22Rv1 (cell line): ENCODE measurements at regions not wholly inside any gene's neighbourhood (a gene's known extent, or its start where the extent isn't known, plus 50 kb on each side); places are given as distances from the start of the nearest gene placed in this dataset.

ENCODE experiments used
- ZFX ChIP-seq: fragments of 450-650 bp; IDR thresholded peaks from 2 replicates; pipeline ENCODE4 v1.6.1; 2017; ENCODE audit warnings: antibody characterized with exemption, borderline replicate concordance
- TF ChIP-seq, protein P1 (sequence below): fragments of 450-650 bp; IDR thresholded peaks from 2 replicates; pipeline ENCODE4 v1.5.1; 2017; ENCODE audit warnings: mild to moderate bottlenecking

DNA sequence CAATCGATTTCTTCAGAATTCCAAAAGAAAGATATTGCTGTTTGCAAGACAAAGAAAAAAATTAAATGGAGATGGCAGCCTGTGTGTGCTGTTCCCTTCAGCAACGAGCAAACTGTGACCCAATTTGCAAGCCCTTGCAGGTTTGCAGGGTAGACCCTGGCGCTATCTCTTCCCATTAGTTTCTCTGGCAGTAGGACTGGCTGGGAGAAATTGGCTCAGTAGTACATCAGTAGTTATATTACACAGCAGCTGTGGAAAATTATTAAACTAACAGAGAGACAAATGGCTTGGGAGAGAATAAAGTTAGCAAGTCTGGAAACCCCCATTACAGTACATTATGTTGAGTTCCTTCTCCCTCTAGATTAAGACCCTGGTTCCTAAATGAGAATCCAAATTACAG, 116.4 kb upstream of the ITGB1 start:
- TF ChIP-seq, protein P1, sequence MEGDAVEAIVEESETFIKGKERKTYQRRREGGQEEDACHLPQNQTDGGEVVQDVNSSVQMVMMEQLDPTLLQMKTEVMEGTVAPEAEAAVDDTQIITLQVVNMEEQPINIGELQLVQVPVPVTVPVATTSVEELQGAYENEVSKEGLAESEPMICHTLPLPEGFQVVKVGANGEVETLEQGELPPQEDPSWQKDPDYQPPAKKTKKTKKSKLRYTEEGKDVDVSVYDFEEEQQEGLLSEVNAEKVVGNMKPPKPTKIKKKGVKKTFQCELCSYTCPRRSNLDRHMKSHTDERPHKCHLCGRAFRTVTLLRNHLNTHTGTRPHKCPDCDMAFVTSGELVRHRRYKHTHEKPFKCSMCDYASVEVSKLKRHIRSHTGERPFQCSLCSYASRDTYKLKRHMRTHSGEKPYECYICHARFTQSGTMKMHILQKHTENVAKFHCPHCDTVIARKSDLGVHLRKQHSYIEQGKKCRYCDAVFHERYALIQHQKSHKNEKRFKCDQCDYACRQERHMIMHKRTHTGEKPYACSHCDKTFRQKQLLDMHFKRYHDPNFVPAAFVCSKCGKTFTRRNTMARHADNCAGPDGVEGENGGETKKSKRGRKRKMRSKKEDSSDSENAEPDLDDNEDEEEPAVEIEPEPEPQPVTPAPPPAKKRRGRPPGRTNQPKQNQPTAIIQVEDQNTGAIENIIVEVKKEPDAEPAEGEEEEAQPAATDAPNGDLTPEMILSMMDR: no peak
- no peak for TF ChIP-seq ZFX
